MM.1S (cell line): ENCODE measurements at regions not wholly inside any gene's neighbourhood (a gene's known extent, or its start where the extent isn't known, plus 50 kb on each side); places are given as distances from the start of the nearest gene placed in this dataset.

ENCODE experiments used
- DNase-seq: peaks from one replicate; pipeline ENCODE4 v3.0.0-alpha.2; 2015
- H2AFZ ChIP-seq: fragments of 300-600 bp; sonication (generic); 2 replicates; pipeline ENCODE4 v1.6.0; 2016; ENCODE audit warnings: antibody characterized with exemption, low read length
- H3F3A ChIP-seq: fragments of 300-600 bp; sonication (generic); 2 replicates; pipeline ENCODE4 v1.6.1; 2016; ENCODE audit warnings: mild to moderate bottlenecking, antibody characterized with exemption, low read length, moderate library complexity, mixed read lengths; ENCODE audit not compliant: insufficient read depth
- H3K27ac ChIP-seq: fragments of 300-600 bp; sonication (generic); 2 replicates; pipeline ENCODE4 v1.5.1; 2016; ENCODE audit warnings: mild to moderate bottlenecking, low read length
- H3K27me3 ChIP-seq: fragments of 300-600 bp; sonication (generic); replicated peaks from 2 replicates; pipeline ENCODE4 v1.6.0; 2016; ENCODE audit warnings: low read length; ENCODE audit not compliant: insufficient read depth
- H3K36me3 ChIP-seq: fragments of 300-600 bp; sonication (generic); replicated peaks from 2 replicates; pipeline ENCODE4 v1.6.1; 2016; ENCODE audit warnings: mild to moderate bottlenecking, low read length, mixed read lengths; ENCODE audit not compliant: insufficient read depth
- H3K4me1 ChIP-seq: fragments of 300-600 bp; sonication (generic); 2 replicates; pipeline ENCODE4 v1.6.1; 2016; ENCODE audit warnings: low read length, mixed read lengths
- H3K4me2 ChIP-seq: fragments of 300-600 bp; sonication (generic); 2 replicates; pipeline ENCODE4 v1.6.0; 2016; ENCODE audit warnings: low read depth, low read length
- H3K4me3 ChIP-seq: fragments of 300-600 bp; sonication (generic); 2 replicates; pipeline ENCODE4 v1.5.1; 2016; ENCODE audit warnings: low read length, mixed read lengths
- H3K79me2 ChIP-seq: fragments of 300-600 bp; sonication (generic); 2 replicates; pipeline ENCODE4 v1.6.1; 2016; ENCODE audit warnings: mixed run types, low read length, mixed read lengths
- H3K9ac ChIP-seq: fragments of 300-600 bp; sonication (generic); 2 replicates; pipeline ENCODE4 v1.6.1; 2016; ENCODE audit warnings: low read length, mixed read lengths
- H3K9me2 ChIP-seq: fragments of 300-600 bp; sonication (generic); replicated peaks from 2 replicates; pipeline ENCODE4 v1.6.1; 2016; ENCODE audit warnings: mild to moderate bottlenecking, low read length, mixed read lengths; ENCODE audit not compliant: insufficient read depth
- H3K9me3 ChIP-seq: fragments of 300-600 bp; sonication (generic); replicated peaks from 2 replicates; pipeline ENCODE4 v1.6.1; 2016; ENCODE audit warnings: mild to moderate bottlenecking, low read length, mixed read lengths; ENCODE audit not compliant: insufficient read depth
- H4K20me1 ChIP-seq: fragments of 300-600 bp; sonication (generic); 2 replicates; pipeline ENCODE4 v1.6.1; 2016; ENCODE audit warnings: mild to moderate bottlenecking, low read length, moderate library complexity, mixed read lengths; ENCODE audit not compliant: insufficient read depth
- CTCF ChIP-seq: fragments of 300-600 bp; sonication (generic); IDR thresholded peaks from 2 replicates; pipeline ENCODE4 v1.5.1; 2016; ENCODE audit warnings: antibody characterized with exemption, low read length, mixed read lengths
- EZH2 ChIP-seq: fragments of 300-600 bp; sonication (generic); optimal IDR thresholded peaks from 2 replicates; pipeline ENCODE3; 2017; ENCODE audit warnings: low read depth, mild to moderate bottlenecking, antibody characterized with exemption, low read length, mixed read lengths
- EZH2phosphoT487 ChIP-seq: fragments of 300-600 bp; sonication (generic); IDR thresholded peaks from 2 replicates; pipeline ENCODE4 v1.6.1; 2018; ENCODE audit warnings: antibody characterized with exemption, low read length

- H2AFZ ChIP-seq, result no peak overlapping the region
- H3K9me3 ChIP-seq, result no peaks in the 10 kb centered on the region
- no peaks in the 10 kb centered on the region for H4K20me1 ChIP-seq
- no peak for DNase-seq
- H3F3A ChIP-seq, result no peaks in the 10 kb centered on the region
- no peaks in the 10 kb centered on the region for H3K36me3 ChIP-seq
- no peak for TF ChIP-seq EZH2
- TF ChIP-seq CTCF, result no peak
- no peak for TF ChIP-seq EZH2phosphoT487
- no peaks in the 10 kb centered on the region for H3K4me1 ChIP-seq
- no peak overlapping the region for H3K9ac ChIP-seq
- H3K4me2 ChIP-seq, result no peak overlapping the region
- H3K9me2 ChIP-seq, result no peaks in the 10 kb centered on the region
- no peaks in the 10 kb centered on the region for H3K79me2 ChIP-seq
- H3K27ac ChIP-seq, result no peak overlapping the region
- H3K27me3 ChIP-seq, result no peaks in the 10 kb centered on the region
- H3K4me3 ChIP-seq, result no peak overlapping the region
Measured at GRCh38 chr1:163875200-163875926, 553.6 kb downstream of the NUF2 start.

DNA sequence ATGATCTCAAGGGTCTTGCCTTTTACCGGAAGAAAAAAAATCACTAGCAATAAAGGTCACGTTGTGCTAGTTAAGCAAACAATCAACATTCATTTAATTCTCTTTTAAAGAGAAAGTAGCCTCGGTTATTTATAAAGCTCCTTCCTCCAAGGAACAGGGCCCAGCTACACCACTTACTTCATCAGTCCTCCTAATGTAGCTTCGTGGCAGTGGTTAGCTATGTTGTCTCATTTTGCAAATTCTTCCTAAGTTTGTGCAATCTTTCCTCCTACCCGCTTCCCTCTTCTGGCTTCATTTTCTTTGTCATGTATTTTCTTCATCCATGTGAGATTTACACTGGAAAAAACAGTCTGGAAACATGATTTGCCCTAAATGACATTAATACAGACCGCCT is 554.2 kb downstream of the NUF2 start:
- TF ChIP-seq EZH2 (no peak), EZH2phosphoT487 (no peak), CTCF (no peak)
- Histone ChIP-seq H3K36me3 (no peaks in the 10 kb centered on the region), H3K27me3 (no peaks in the 10 kb centered on the region), H3K79me2 (no peaks in the 10 kb centered on the region), H3K4me3 (no peak overlapping the region), H3K9me3 (no peaks in the 10 kb centered on the region), H3K9ac (no peak overlapping the region), H3K4me2 (no peak overlapping the region), H3K27ac (no peak overlapping the region), H3K9me2 (no peaks in the 10 kb centered on the region), H4K20me1 (no peaks in the 10 kb centered on the region), H3F3A (no peaks in the 10 kb centered on the region), H3K4me1 (no peaks in the 10 kb centered on the region), H2AFZ (no peak overlapping the region)
- DNase-seq, result no peak

- H3F3A ChIP-seq, result no peaks in the 10 kb centered on the region
- TF ChIP-seq CTCF (no peak), EZH2 (no peak), EZH2phosphoT487 (no peak)
- H3K4me2 ChIP-seq, result no peak overlapping the region
- no peaks in the 10 kb centered on the region for H3K27me3 ChIP-seq
- H3K79me2 ChIP-seq, result no peaks in the 10 kb centered on the region
- no peaks in the 10 kb centered on the region for H4K20me1 ChIP-seq
- no peak for DNase-seq
- H3K4me1 ChIP-seq, result no peaks in the 10 kb centered on the region
- no peak overlapping the region for H3K9ac ChIP-seq
- H3K4me3 ChIP-seq, result no peak overlapping the region
- H3K9me2 ChIP-seq, result no peaks in the 10 kb centered on the region
- H3K9me3 ChIP-seq, result no peaks in the 10 kb centered on the region
- no peak overlapping the region for H2AFZ ChIP-seq
- no peak overlapping the region for H3K27ac ChIP-seq
- H3K36me3 ChIP-seq, result no peaks in the 10 kb centered on the region
Measured at GRCh38 chr1:163876546-163876945, 554.8 kb downstream of the NUF2 start.
